K562 (cell line): ENCODE measurements at regions not wholly inside any gene's neighbourhood (a gene's known extent, or its start where the extent isn't known, plus 50 kb on each side); places are given as distances from the start of the nearest gene placed in this dataset.

Experiments
- ATAC-seq: fragments of 200-7000 bp; cut with Tn5 transposase; 3 replicates; pipeline ENCODE4 v1.9.1; 2020; ENCODE audit warnings: moderate library complexity
- BruUV-seq: library from RNA; stranded (reverse); fragments of 400-500 nt; replicated peaks from 2 replicates; lab custom pipeline; 2021; lab: Mats Ljungman, UMichigan
- CTCF ChIA-PET: fragments of 300-600 bp; formaldehyde crosslinking; extraction: SDS; loops from one replicate; lab custom pipeline; 2021; ENCODE audit warnings: low intra/inter-chr PET ratio; lab: Yijun Ruan, JAX
- POLR2A ChIA-PET: fragments of 300-600, 350-650 bp; sonication (Branson Sonifier 250); formaldehyde crosslinking; extraction: SDS; loops from one replicate; lab custom pipeline; 2021; ENCODE audit warnings: antibody characterized with exemption, inconsistent platforms; lab: Yijun Ruan, JAX
- DNase-seq, 4 experiments: peaks; one replicate each; pipeline versions ENCODE4 v3.0.0 to v3.0.0-alpha.2; 2011 to 2018; ENCODE audit warnings: low spot score in 3 of 4, mixed read lengths in 3 of 4; ENCODE audit errors: extremely low read depth in 1 of 4
- FAIRE-seq: peaks from 2 replicates; lab custom pipeline; 2011; peaks lifted over from hg19 to GRCh38; lab: Jason Lieb, UNC
- H2AFZ ChIP-seq: 2 replicates; pipeline ENCODE4 v1.6.0; 2011; ENCODE audit warnings: low read depth, low read length, control low read depth, inconsistent platforms
- H3K27ac ChIP-seq: fragments of 200-600 bp; 3 replicates; pipeline ENCODE4 v1.8.0; 2011; ENCODE audit warnings: low read depth, mild to moderate bottlenecking, control low read depth, inconsistent platforms, low read length, moderate library complexity, mixed read lengths; ENCODE audit errors: extremely low read depth
- H3K27me3 ChIP-seq, 2 experiments: fragments of 300-600 bp in 1 of 2; 2 replicates in 1 of 2; 3 replicates in 1 of 2; pipeline versions ENCODE4 v1.6.0 to v1.8.0; 2011; ENCODE audit warnings: inconsistent platforms in 2 of 2, low read length in 2 of 2, mild to moderate bottlenecking in 1 of 2, mixed read lengths in 1 of 2, moderate library complexity in 1 of 2; ENCODE audit not compliant: control insufficient read depth in 2 of 2, insufficient read depth in 2 of 2
- H3K36me3 ChIP-seq: fragments of 300-600 bp; 3 replicates; pipeline ENCODE4 v1.8.0; 2011; ENCODE audit warnings: mild to moderate bottlenecking, low read length, inconsistent platforms; ENCODE audit not compliant: control insufficient read depth, insufficient read depth
- H3K4me1 ChIP-seq, 2 experiments: fragments of 200-600 bp in 1 of 2; replicated peaks in 1 of 2; 2 replicates in 1 of 2; 3 replicates in 1 of 2; pipeline versions ENCODE4 v1.5.1 to v1.8.0; 2011; ENCODE audit warnings: inconsistent platforms in 2 of 2, low read length in 2 of 2, mild to moderate bottlenecking in 1 of 2, mixed read lengths in 1 of 2, moderate library complexity in 1 of 2; ENCODE audit not compliant: control insufficient read depth in 2 of 2, insufficient read depth in 2 of 2
- H3K4me2 ChIP-seq: 2 replicates; pipeline ENCODE4 v1.6.1; 2011; ENCODE audit warnings: low read length, control low read depth, inconsistent platforms, mixed read lengths; ENCODE audit not compliant: insufficient read depth
- H3K4me3 ChIP-seq: fragments of 200-600 bp; sonication (generic), shearing (Covaris generic); 2 replicates; pipeline ENCODE4 v1.5.1; 2016; ENCODE audit warnings: control low read depth, inconsistent platforms
- H3K79me2 ChIP-seq: fragments of 200-600 bp; 3 replicates; pipeline ENCODE4 v1.8.0; 2011; ENCODE audit warnings: low read length, inconsistent platforms; ENCODE audit not compliant: control insufficient read depth, insufficient read depth
- H3K9ac ChIP-seq, 2 experiments: 2 replicates each; pipeline versions ENCODE4 v1.6.0 to v1.6.1; 2011; ENCODE audit warnings: low read depth in 2 of 2, low read length in 2 of 2, control low read depth in 1 of 2, inconsistent platforms in 1 of 2, mild to moderate bottlenecking in 1 of 2, mixed read lengths in 1 of 2; ENCODE audit not compliant: insufficient read depth in 1 of 2
- H3K9me1 ChIP-seq: one replicate; pipeline ENCODE4 v1.6.0; 2011; ENCODE audit warnings: inconsistent platforms, mild to moderate bottlenecking, low read length, moderate library complexity; ENCODE audit not compliant: control insufficient read depth, insufficient read depth
- H3K9me3 ChIP-seq: replicated peaks from 2 replicates; pipeline ENCODE4 v1.5.1; 2011; ENCODE audit warnings: low read depth, low read length, inconsistent platforms; ENCODE audit not compliant: control insufficient read depth, insufficient read depth
- H4K20me1 ChIP-seq: replicated peaks from 2 replicates; pipeline ENCODE4 v1.6.1; 2011; ENCODE audit warnings: low read length, inconsistent platforms, mixed read lengths; ENCODE audit not compliant: control insufficient read depth, insufficient read depth
- ADNP ChIP-seq: fragments of 200-800 bp; sonication (Bioruptor generic); IDR thresholded peaks from 2 replicates; pipeline ENCODE4 v1.6.1; 2016; ENCODE audit warnings: missing genetic modification characterization, missing compliant biosample characterization
- CAMTA2 ChIP-seq: fragments of 250-450 bp; sonication (Bioruptor Pico); conservative IDR thresholded peaks from 2 replicates; pipeline ENCODE4 v1.5.1; 2022
- LARP7 ChIP-seq: fragments of 450-650 bp; IDR thresholded peaks from 2 replicates; pipeline ENCODE4 v1.6.1; 2016
- MCM2 ChIP-seq: fragments of 450-650 bp; IDR thresholded peaks from 2 replicates; pipeline ENCODE4 v1.6.1; 2017; ENCODE audit warnings: low read depth, mild to moderate bottlenecking
- RFX1 ChIP-seq: fragments of 450-650 bp; IDR thresholded peaks from 2 replicates; pipeline ENCODE4 v1.6.1; 2016; ENCODE audit warnings: mild to moderate bottlenecking, moderate library complexity
- SIRT6 ChIP-seq: IDR thresholded peaks from one replicate; pipeline ENCODE4 v1.6.1; 2012; ENCODE audit warnings: low read depth, mild to moderate bottlenecking, control low read depth, inconsistent platforms, low read length, moderate library complexity
- TAF9B ChIP-seq: fragments of 450-650 bp; IDR thresholded peaks from 2 replicates; pipeline ENCODE4 v1.6.1; 2018; ENCODE audit warnings: mild to moderate bottlenecking; ENCODE audit not compliant: partially characterized antibody
- ZNF347 ChIP-seq: fragments of 450-650 bp; formaldehyde crosslinking; IDR thresholded peaks from 2 replicates; pipeline ENCODE4 v1.4.0; 2020; ENCODE audit warnings: low read depth, mild to moderate bottlenecking, moderate library complexity
- ZNF551 ChIP-seq: fragments of 250-450 bp; sonication (Bioruptor Pico); IDR thresholded peaks from 2 replicates; pipeline ENCODE4 v1.5.0; 2021; ENCODE audit warnings: mild to moderate bottlenecking, moderate library complexity
- WGBS: fragments of 100-300 bp; shearing (Covaris generic); methylation state at CpG from one replicate; pipeline ENCODE4 v1.1.6; 2016; ENCODE audit warnings: low coverage, mixed read lengths; ENCODE audit not compliant: insufficient coverage; ENCODE audit errors: missing lambda C conversion rate; 5-methylcytosine and 5-hydroxymethylcytosine counted together
- in situ Hi-C: fragments of 300-500 bp; cut with MboI; formaldehyde crosslinking; loops from 4 replicates; pipeline ENCODE4 v1.15.0; 2018; ENCODE audit warnings: inconsistent platforms, mixed read lengths
- intact Hi-C: fragments of 100-400 bp; cut with micrococcal nuclease; formaldehyde crosslinking; loops from 2 replicates; pipeline ENCODE4 v1.14.2; 2022
- TF ChIP-seq, protein P1 (sequence below), 2 experiments: fragments of 250-450 bp in 1 of 2; fragments of 450-650 bp in 1 of 2; sonication (Bioruptor Pico) in 1 of 2; IDR thresholded peaks; 2 replicates each; pipeline versions ENCODE4 v1.6.1 to v1.8.0; 2016 to 2021; ENCODE audit warnings: mild to moderate bottlenecking in 2 of 2, moderate library complexity in 2 of 2, missing compliant biosample characterization in 1 of 2, missing genetic modification characterization in 1 of 2
- TF ChIP-seq, protein P2 (sequence below): fragments of 250-450 bp; sonication (Bioruptor Pico); IDR thresholded peaks from 2 replicates; pipeline ENCODE4 v1.4.0; 2020; ENCODE audit warnings: borderline replicate concordance
- TF ChIP-seq, protein P3 (sequence below): fragments of 150-350 bp; conservative IDR thresholded peaks from 2 replicates; pipeline ENCODE4 v1.6.1; 2014; ENCODE audit warnings: low read length

DNA sequence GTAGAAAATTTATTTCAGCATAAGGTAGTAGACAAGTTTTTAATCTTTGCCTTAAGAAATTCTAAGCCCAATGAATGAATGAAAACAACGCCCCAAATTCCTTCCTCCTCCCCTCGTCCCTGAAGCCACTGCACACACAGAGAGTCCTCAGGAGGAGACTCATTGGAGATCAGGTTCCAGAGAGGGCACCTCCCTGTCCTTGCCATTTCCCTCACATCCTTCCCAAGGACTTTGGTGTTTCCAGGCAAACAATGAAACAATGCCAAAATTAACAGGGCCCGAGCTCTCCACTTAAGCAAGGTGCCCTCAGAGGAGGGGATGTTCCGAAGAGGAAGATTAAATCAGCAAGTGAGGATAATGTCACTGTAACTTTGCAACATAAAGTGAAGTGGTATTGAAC, 240.7 kb downstream of the DCDC2C start:
- Histone ChIP-seq H3K4me1 (no peaks in the 10 kb centered on the region), H3K79me2 (no peaks in the 10 kb centered on the region), H3K27ac (no peak overlapping the region), H3K4me3 (no peak overlapping the region), H2AFZ (no peak overlapping the region), H3K4me2 (no peak overlapping the region), H3K9ac (no peak overlapping the region), H3K36me3 (no peaks in the 10 kb centered on the region), H3K27me3 (no peaks in the 10 kb centered on the region), H4K20me1 (no peaks in the 10 kb centered on the region), H3K9me3 (no peaks in the 10 kb centered on the region), H3K9me1 (no peaks in the 10 kb centered on the region)
- in situ Hi-C loops (no loop called here), intact Hi-C loops (no loop called here)
- DNase-seq (no peak), FAIRE-seq (no peak), ATAC-seq (no peak)
- CTCF ChIA-PET, result no interaction called here
- TF ChIP-seq LARP7, result no peak
- no peak for TF ChIP-seq MCM2
- TF ChIP-seq ADNP (tag), result no peak
- no peak for TF ChIP-seq CAMTA2
- TF ChIP-seq, protein P1, sequence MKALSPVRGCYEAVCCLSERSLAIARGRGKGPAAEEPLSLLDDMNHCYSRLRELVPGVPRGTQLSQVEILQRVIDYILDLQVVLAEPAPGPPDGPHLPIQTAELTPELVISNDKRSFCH (CRISPR knock-in tag; IDR thresholded peaks at IDR 0.05), result no peak
- TF ChIP-seq, protein P1 (tag; IDR thresholded peaks at IDR 0.05), result no peak
- TF ChIP-seq ZNF551 (CRISPR knock-in tag), result no peak
- TF ChIP-seq ZNF347 (CRISPR knock-in tag), result no peak
- TF ChIP-seq, protein P2, sequence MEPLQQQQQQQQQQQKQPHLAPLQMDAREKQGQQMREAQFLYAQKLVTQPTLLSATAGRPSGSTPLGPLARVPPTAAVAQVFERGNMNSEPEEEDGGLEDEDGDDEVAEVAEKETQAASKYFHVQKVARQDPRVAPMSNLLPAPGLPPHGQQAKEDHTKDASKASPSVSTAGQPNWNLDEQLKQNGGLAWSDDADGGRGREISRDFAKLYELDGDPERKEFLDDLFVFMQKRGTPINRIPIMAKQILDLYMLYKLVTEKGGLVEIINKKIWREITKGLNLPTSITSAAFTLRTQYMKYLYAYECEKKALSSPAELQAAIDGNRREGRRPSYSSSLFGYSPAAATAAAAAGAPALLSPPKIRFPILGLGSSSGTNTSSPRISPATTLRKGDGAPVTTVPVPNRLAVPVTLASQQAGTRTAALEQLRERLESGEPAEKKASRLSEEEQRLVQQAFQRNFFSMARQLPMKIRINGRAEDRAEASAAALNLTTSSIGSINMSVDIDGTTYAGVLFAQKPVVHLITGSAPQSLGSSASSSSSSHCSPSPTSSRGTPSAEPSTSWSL (CRISPR knock-in tag), result no peak
- no peak for TF ChIP-seq SIRT6
- TF ChIP-seq TAF9B, result no peak
- TF ChIP-seq, protein P3, sequence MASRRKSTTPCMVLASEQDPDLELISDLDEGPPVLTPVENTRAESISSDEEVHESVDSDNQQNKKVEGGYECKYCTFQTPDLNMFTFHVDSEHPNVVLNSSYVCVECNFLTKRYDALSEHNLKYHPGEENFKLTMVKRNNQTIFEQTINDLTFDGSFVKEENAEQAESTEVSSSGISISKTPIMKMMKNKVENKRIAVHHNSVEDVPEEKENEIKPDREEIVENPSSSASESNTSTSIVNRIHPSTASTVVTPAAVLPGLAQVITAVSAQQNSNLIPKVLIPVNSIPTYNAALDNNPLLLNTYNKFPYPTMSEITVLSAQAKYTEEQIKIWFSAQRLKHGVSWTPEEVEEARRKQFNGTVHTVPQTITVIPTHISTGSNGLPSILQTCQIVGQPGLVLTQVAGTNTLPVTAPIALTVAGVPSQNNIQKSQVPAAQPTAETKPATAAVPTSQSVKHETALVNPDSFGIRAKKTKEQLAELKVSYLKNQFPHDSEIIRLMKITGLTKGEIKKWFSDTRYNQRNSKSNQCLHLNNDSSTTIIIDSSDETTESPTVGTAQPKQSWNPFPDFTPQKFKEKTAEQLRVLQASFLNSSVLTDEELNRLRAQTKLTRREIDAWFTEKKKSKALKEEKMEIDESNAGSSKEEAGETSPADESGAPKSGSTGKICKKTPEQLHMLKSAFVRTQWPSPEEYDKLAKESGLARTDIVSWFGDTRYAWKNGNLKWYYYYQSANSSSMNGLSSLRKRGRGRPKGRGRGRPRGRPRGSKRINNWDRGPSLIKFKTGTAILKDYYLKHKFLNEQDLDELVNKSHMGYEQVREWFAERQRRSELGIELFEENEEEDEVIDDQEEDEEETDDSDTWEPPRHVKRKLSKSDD, result no peak
- TF ChIP-seq RFX1, result no peak
- POLR2A ChIA-PET, result interaction anchor here (0.7 kb wide), 1 partner anchor 1496 kb away, joined by 3 read pairs; no protein-coding TSS in a partner anchor
- no TSS peak for BruUV-seq
- 0% methylated on average over 4 of the region's 4 CpGs for WGBS
